HepG2 (cell line): ENCODE measurements at regions not wholly inside any gene's neighbourhood (a gene's known extent, or its start where the extent isn't known, plus 50 kb on each side); places are given as distances from the start of the nearest gene placed in this dataset.

ENCODE experiments used
- ADNP ChIP-seq: sonication (generic); formaldehyde crosslinking; IDR thresholded peaks from 2 replicates; pipeline ENCODE4 v1.4.0; 2020; ENCODE audit warnings: missing genetic modification reagents
- FOSL1 ChIP-seq: sonication (generic); formaldehyde crosslinking; IDR thresholded peaks from 2 replicates; pipeline ENCODE4 v1.9.0; 2021; ENCODE audit warnings: missing genetic modification reagents, borderline replicate concordance
- HMG20B ChIP-seq: conservative IDR thresholded peaks from 2 replicates; pipeline ENCODE4 v1.6.1; 2016; ENCODE audit warnings: missing genetic modification reagents, missing compliant biosample characterization
- HNF1A ChIP-seq, 2 experiments: sonication (generic) in 1 of 2; formaldehyde crosslinking in 1 of 2; IDR thresholded peaks; 2 replicates each; pipeline versions ENCODE4 v1.4.0 to v1.6.1; 2016 to 2020; ENCODE audit warnings: borderline replicate concordance in 1 of 2, low read depth in 1 of 2, mild to moderate bottlenecking in 1 of 2, missing genetic modification reagents in 1 of 2
- MAFK ChIP-seq, 2 experiments: IDR thresholded peaks in 1 of 2; conservative IDR thresholded peaks in 1 of 2; 2 replicates each; pipeline ENCODE4 v1.6.1; 2011; ENCODE audit warnings: improper control_type of control experiment in 2 of 2, low read length in 2 of 2
- MAZ ChIP-seq, 2 experiments: sonication (generic) in 1 of 2; formaldehyde crosslinking in 1 of 2; IDR thresholded peaks; 2 replicates each; pipeline versions ENCODE4 v1.5.0 to v1.6.1; 2012 to 2020; ENCODE audit warnings: low read depth in 2 of 2, mild to moderate bottlenecking in 2 of 2, borderline replicate concordance in 1 of 2, improper control_type of control experiment in 1 of 2, low read length in 1 of 2, missing genetic modification reagents in 1 of 2, moderate library complexity in 1 of 2
- NR2F1 ChIP-seq, 2 experiments: fragments of 450-650 bp in 1 of 2; formaldehyde crosslinking in 1 of 2; IDR thresholded peaks; 2 replicates each; pipeline versions ENCODE4 v1.5.0 to v1.6.1; 2016 to 2020; ENCODE audit warnings: mild to moderate bottlenecking in 1 of 2, missing compliant biosample characterization in 1 of 2, missing genetic modification reagents in 1 of 2, moderate library complexity in 1 of 2
- PAXIP1 ChIP-seq: sonication (generic); formaldehyde crosslinking; conservative IDR thresholded peaks from 2 replicates; pipeline ENCODE4 v1.4.0; 2020; ENCODE audit warnings: mild to moderate bottlenecking, missing genetic modification reagents, moderate library complexity
- PHB2 ChIP-seq: fragments of 450-650 bp; IDR thresholded peaks from 2 replicates; pipeline ENCODE4 v1.6.1; 2018; ENCODE audit not compliant: partially characterized antibody
- RARG ChIP-seq: sonication (generic); formaldehyde crosslinking; IDR thresholded peaks from 2 replicates; pipeline ENCODE4 v1.4.0; 2020; ENCODE audit warnings: low read depth, mild to moderate bottlenecking, missing genetic modification reagents
- RXRB ChIP-seq: IDR thresholded peaks from 2 replicates; pipeline ENCODE4 v1.6.1; 2016; ENCODE audit warnings: borderline replicate concordance, missing genetic modification reagents, missing compliant biosample characterization
- SMYD3 ChIP-seq: sonication (generic); formaldehyde crosslinking; IDR thresholded peaks from 2 replicates; pipeline ENCODE4 v1.8.1; 2023; ENCODE audit warnings: mild to moderate bottlenecking, missing genetic modification reagents
- ZMYM4 ChIP-seq: sonication (generic); formaldehyde crosslinking; IDR thresholded peaks from 2 replicates; pipeline ENCODE4 v1.8.1; 2023; ENCODE audit warnings: mild to moderate bottlenecking, missing genetic modification reagents
- ZNF24 ChIP-seq: fragments of 450-650 bp; IDR thresholded peaks from 2 replicates; pipeline ENCODE4 v1.6.1; 2017; ENCODE audit warnings: antibody characterized with exemption, mild to moderate bottlenecking
- ZNF337 ChIP-seq: sonication (generic); formaldehyde crosslinking; IDR thresholded peaks from 2 replicates; pipeline ENCODE4 v1.5.1; 2020; ENCODE audit warnings: missing genetic modification reagents, low read depth, mild to moderate bottlenecking, borderline replicate concordance
- ZNF616 ChIP-seq: sonication (generic); formaldehyde crosslinking; IDR thresholded peaks from 2 replicates; pipeline ENCODE4 v1.5.0; 2020; ENCODE audit warnings: low read depth, mild to moderate bottlenecking, missing genetic modification reagents
- ZNF652 ChIP-seq: IDR thresholded peaks from 2 replicates; pipeline ENCODE4 v1.6.1; 2016; ENCODE audit warnings: low read depth, borderline replicate concordance
- ZNF792 ChIP-seq: IDR thresholded peaks from 2 replicates; pipeline ENCODE4 v1.6.1; 2016
- TF ChIP-seq, protein P1 (sequence below): IDR thresholded peaks from 2 replicates; pipeline ENCODE4 v1.6.1; 2016; ENCODE audit warnings: missing genetic modification reagents, missing compliant biosample characterization
- TF ChIP-seq, protein P2 (sequence below): sonication (generic); formaldehyde crosslinking; IDR thresholded peaks from 2 replicates; pipeline ENCODE4 v1.4.0; 2020; ENCODE audit warnings: mild to moderate bottlenecking, missing genetic modification reagents

- TF ChIP-seq HNF1A (IDR thresholded peaks at IDR 0.05; ENCODE audit: low read depth), result peak; percentile 51; the same call in 1 of the 2 replicates
- peak; percentile 76; the same call in 1 of the 2 replicates for TF ChIP-seq HNF1A (CRISPR knock-in tag; IDR thresholded peaks at IDR 0.05; ENCODE audit: borderline replicate concordance)
- TF ChIP-seq FOSL1 (CRISPR knock-in tag), result peak; percentile 90
- TF ChIP-seq ADNP, result no peak
- peak; percentile 58; the same call in 1 of the 2 replicates for TF ChIP-seq ZNF792 (CRISPR knock-in tag)
- TF ChIP-seq PAXIP1, result peak; percentile 96
- no peak for TF ChIP-seq RARG
- peak; percentile 34; the same call in 1 of the 2 replicates for TF ChIP-seq ZNF652 (CRISPR knock-in tag)
- TF ChIP-seq PHB2, result no peak
- TF ChIP-seq RXRB (CRISPR knock-in tag), result peak; percentile 84
- no peak for TF ChIP-seq ZNF24
- TF ChIP-seq NR2F1 (CRISPR knock-in tag; IDR thresholded peaks at IDR 0.05), result peak in 1 of 2 experiments; percentile 65; a peak in 2 of 4 replicates
- peak; percentile 71; the same call in 1 of the 2 replicates for TF ChIP-seq SMYD3 (CRISPR knock-in tag)
- TF ChIP-seq, protein P1, sequence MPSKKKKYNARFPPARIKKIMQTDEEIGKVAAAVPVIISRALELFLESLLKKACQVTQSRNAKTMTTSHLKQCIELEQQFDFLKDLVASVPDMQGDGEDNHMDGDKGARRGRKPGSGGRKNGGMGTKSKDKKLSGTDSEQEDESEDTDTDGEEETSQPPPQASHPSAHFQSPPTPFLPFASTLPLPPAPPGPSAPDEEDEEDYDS, result no peak
- no peak for TF ChIP-seq MAZ (IDR thresholded peaks at IDR 0.05; ENCODE audit: borderline replicate concordance, low read depth, low read length)
- no peak for TF ChIP-seq MAZ (CRISPR knock-in tag; IDR thresholded peaks at IDR 0.05; ENCODE audit: low read depth)
- TF ChIP-seq, protein P2, sequence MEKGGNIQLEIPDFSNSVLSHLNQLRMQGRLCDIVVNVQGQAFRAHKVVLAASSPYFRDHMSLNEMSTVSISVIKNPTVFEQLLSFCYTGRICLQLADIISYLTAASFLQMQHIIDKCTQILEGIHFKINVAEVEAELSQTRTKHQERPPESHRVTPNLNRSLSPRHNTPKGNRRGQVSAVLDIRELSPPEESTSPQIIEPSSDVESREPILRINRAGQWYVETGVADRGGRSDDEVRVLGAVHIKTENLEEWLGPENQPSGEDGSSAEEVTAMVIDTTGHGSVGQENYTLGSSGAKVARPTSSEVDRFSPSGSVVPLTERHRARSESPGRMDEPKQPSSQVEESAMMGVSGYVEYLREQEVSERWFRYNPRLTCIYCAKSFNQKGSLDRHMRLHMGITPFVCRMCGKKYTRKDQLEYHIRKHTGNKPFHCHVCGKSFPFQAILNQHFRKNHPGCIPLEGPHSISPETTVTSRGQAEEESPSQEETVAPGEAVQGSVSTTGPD (CRISPR knock-in tag), result 0 out of 2 replicates have a peak, but pooled peaks have one; percentile 63
- peak; percentile 67 for TF ChIP-seq HMG20B (CRISPR knock-in tag)
- TF ChIP-seq ZNF616 (CRISPR knock-in tag), result no peak
- no peak for TF ChIP-seq ZNF337 (CRISPR knock-in tag)
- peak; percentile 58; the same call in 1 of the 2 replicates for TF ChIP-seq ZMYM4 (CRISPR knock-in tag)
- TF ChIP-seq MAFK (conservative IDR thresholded peaks at IDR 0.05 in 1 of 2, IDR thresholded peaks at IDR 0.05 in 1 of 2; ENCODE audit: low read length in 2 of 2), result peak; percentile 49 to 58; a peak in 3 of 4 replicates
These were observed 471.7 kb upstream of the RORB start (continued) for GRCh38 chr9:74025402-74025925.
